Activated T-helper 17 cell treated with anti-CD3 and anti-CD28 coated beads, Interleukin-2, amount 50 U/mL, for 72 hours (primary cell): ENCODE measurements at regions not wholly inside any gene's neighbourhood (a gene's known extent, or its start where the extent isn't known, plus 50 kb on each side); places are given as distances from the start of the nearest gene placed in this dataset.

Experiments used
- ATAC-seq: fragments of 150-1000 bp; cut with Tn5 transposase; replicated peaks from 2 replicates; pipeline ENCODE4 v1.10.0; 2021; ENCODE audit warnings: mild to moderate bottlenecking, moderate library complexity
- H3K27ac Mint-ChIP-seq: one replicate; pipeline ENCODE4 v1.8.0; 2022; ENCODE audit warnings: mixed read lengths
- H3K27me3 Mint-ChIP-seq: one replicate; pipeline ENCODE4 v1.8.0; 2022; ENCODE audit warnings: mixed read lengths
- H3K36me3 Mint-ChIP-seq: one replicate; pipeline ENCODE4 v1.8.0; 2022; ENCODE audit warnings: low read depth, mild to moderate bottlenecking, mixed read lengths
- H3K4me1 Mint-ChIP-seq: one replicate; pipeline ENCODE4 v1.8.0; 2022; ENCODE audit warnings: mixed read lengths
- H3K4me3 Mint-ChIP-seq: one replicate; pipeline ENCODE4 v1.8.0; 2022; ENCODE audit warnings: mild to moderate bottlenecking, mixed read lengths
- H3K9me3 Mint-ChIP-seq: one replicate; pipeline ENCODE4 v1.8.0; 2022; ENCODE audit warnings: mixed read lengths

- Mint-ChIP-seq H3K36me3 (no peaks in the 10 kb centered on the region), H3K9me3 (peaks cover under 1% of the 10 kb centered on the region), H3K27me3 (no peaks in the 10 kb centered on the region), H3K4me3 (no peak overlapping the region), H3K4me1 (no peaks in the 10 kb centered on the region), H3K27ac (no peak overlapping the region)
- no peak for ATAC-seq
Observed at GRCh38 chr7:86313842-86314241, 329.9 kb upstream of the GRM3 start.

GRCh38 chr7:86301301-86301700 lies 342.4 kb upstream of the GRM3 start:
- Mint-ChIP-seq H3K9me3 (no peaks in the 10 kb centered on the region), H3K27me3 (no peaks in the 10 kb centered on the region), H3K4me3 (no peak overlapping the region), H3K27ac (no peak overlapping the region), H3K36me3 (no peaks in the 10 kb centered on the region), H3K4me1 (no peaks in the 10 kb centered on the region)
- no peak for ATAC-seq

- no peak for ATAC-seq
- H3K27me3 Mint-ChIP-seq, result no peaks in the 10 kb centered on the region
- no peak overlapping the region for H3K4me3 Mint-ChIP-seq
- no peaks in the 10 kb centered on the region for H3K9me3 Mint-ChIP-seq
- H3K36me3 Mint-ChIP-seq, result no peaks in the 10 kb centered on the region
- no peak overlapping the region for H3K27ac Mint-ChIP-seq
- H3K4me1 Mint-ChIP-seq, result no peaks in the 10 kb centered on the region
Observed at GRCh38 chr7:86295526-86295925, 348.2 kb upstream of the GRM3 start.

GRCh38 chr7:86282014-86282682 lies 361.6 kb upstream of the GRM3 start:
- Mint-ChIP-seq H3K27me3 (no peaks in the 10 kb centered on the region), H3K4me3 (no peak overlapping the region), H3K4me1 (no peaks in the 10 kb centered on the region), H3K36me3 (no peaks in the 10 kb centered on the region), H3K27ac (no peak overlapping the region), H3K9me3 (peaks cover 4% of the 10 kb centered on the region)
- no peak for ATAC-seq

- H3K27ac Mint-ChIP-seq, result no peak overlapping the region
- no peaks in the 10 kb centered on the region for H3K27me3 Mint-ChIP-seq
- H3K4me1 Mint-ChIP-seq, result no peaks in the 10 kb centered on the region
- no peak for ATAC-seq
- no peaks in the 10 kb centered on the region for H3K36me3 Mint-ChIP-seq
- H3K4me3 Mint-ChIP-seq, result no peak overlapping the region
- H3K9me3 Mint-ChIP-seq, result peaks cover 4% of the 10 kb centered on the region
Observed at GRCh38 chr7:86280150-86280549, 363.6 kb upstream of the GRM3 start.

GRCh38 chr7:86262781-86263180 lies 380.9 kb upstream of the GRM3 start:
- Mint-ChIP-seq H3K36me3 (no peaks in the 10 kb centered on the region), H3K27me3 (no peaks in the 10 kb centered on the region), H3K27ac (no peak overlapping the region), H3K4me3 (no peak overlapping the region), H3K4me1 (no peaks in the 10 kb centered on the region), H3K9me3 (peaks cover 12% of the 10 kb centered on the region)
- no peak for ATAC-seq

DNA sequence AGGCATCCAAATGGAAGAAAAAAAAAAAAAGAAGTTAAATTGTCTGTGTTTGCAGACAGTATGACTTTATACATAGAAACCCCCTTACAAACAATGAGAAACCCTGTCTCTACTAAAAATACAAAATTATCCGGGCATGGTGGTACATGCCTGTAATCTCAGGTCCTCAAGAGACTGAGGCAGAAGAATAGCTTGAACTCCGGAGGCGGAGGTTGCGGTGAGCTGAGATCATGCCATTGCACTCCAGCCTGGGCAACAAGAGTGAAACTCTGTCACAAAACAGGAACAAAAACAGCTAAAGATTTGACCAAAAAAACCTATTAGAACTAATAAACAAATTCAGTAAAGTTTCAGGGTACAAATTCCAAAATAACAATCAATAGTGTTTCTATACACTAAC lies 385.8 kb upstream of the GRM3 start:
- Mint-ChIP-seq H3K27me3 (no peaks in the 10 kb centered on the region), H3K4me3 (no peak overlapping the region), H3K9me3 (peaks cover 16% of the 10 kb centered on the region), H3K4me1 (no peaks in the 10 kb centered on the region), H3K27ac (no peak overlapping the region), H3K36me3 (no peaks in the 10 kb centered on the region)
- ATAC-seq, result no peak

DNA sequence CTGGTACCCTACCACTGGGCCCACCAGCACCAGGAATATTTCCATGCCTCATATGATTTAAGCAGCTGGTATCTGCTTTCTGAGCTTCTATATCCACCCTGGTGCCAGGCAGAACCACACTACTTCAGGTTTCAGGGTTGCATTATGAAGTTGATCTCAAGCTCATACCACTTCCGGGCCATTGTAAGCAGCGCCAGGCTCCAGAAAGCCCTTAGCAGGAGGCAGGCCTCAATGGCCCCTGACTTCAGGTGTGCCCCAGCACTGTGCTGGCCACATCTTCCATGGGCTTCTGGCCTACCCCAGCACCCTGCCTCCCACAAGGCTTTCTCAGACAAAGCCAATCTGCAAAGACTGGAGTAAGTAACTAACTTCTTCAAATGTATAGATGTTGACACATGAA lies 391.3 kb upstream of the GRM3 start:
- Mint-ChIP-seq H3K27me3 (no peaks in the 10 kb centered on the region), H3K4me1 (no peaks in the 10 kb centered on the region), H3K27ac (no peak overlapping the region), H3K4me3 (no peak overlapping the region), H3K36me3 (no peaks in the 10 kb centered on the region), H3K9me3 (peaks cover 19% of the 10 kb centered on the region)
- ATAC-seq, result no peak

DNA sequence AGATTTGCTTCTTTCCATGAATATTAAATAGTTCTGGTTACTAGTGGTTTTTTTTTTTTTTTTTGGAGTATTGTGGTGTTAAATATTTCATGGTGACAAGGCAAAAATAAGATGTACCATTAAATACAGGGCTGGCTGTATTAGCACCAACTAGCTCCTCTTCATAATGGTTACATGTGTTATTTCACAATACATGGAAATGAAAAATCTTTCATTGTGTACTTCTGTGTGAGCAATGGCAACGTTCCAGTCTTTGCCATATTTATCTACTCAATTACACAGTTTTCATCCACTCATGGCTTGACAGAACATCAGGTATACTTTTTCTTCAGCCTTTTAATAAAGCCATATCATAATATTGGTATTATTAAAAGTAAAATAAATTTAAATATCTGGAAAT lies 394.7 kb upstream of the GRM3 start:
- no peaks in the 10 kb centered on the region for H3K27me3 Mint-ChIP-seq
- ATAC-seq, result no peak
- no peaks in the 10 kb centered on the region for H3K36me3 Mint-ChIP-seq
- H3K27ac Mint-ChIP-seq, result no peak overlapping the region
- peaks cover 22% of the 10 kb centered on the region for H3K9me3 Mint-ChIP-seq
- H3K4me1 Mint-ChIP-seq, result no peaks in the 10 kb centered on the region
- H3K4me3 Mint-ChIP-seq, result no peak overlapping the region

DNA sequence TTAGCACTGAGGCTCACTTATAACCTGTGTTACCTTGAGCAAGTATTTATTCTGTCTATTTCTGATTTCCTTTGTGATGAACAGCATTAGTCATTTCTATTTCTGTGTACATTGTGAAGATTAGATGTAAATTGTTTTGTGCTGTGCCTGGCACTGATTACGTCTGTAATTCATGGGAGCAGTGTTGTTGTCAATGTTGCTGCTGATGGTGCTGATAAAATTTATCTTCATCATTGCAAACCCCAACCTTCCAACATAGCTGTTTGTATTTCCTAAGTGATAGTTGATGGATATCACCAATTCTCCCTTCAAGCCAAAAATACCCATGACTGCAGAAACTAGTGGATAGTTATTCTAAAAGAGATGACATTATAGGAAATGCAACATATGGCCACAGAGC lies 400.5 kb upstream of the GRM3 start:
- Mint-ChIP-seq H3K27ac (no peak overlapping the region), H3K4me1 (no peaks in the 10 kb centered on the region), H3K9me3 (peaks cover 13% of the 10 kb centered on the region), H3K27me3 (no peaks in the 10 kb centered on the region), H3K36me3 (no peaks in the 10 kb centered on the region), H3K4me3 (no peak overlapping the region)
- ATAC-seq, result no peak

GRCh38 chr7:86226191-86226590 lies 417.5 kb upstream of the GRM3 start:
- no peak for ATAC-seq
- H3K9me3 Mint-ChIP-seq, result peaks cover 17% of the 10 kb centered on the region
- no peaks in the 10 kb centered on the region for H3K27me3 Mint-ChIP-seq
- H3K4me3 Mint-ChIP-seq, result no peak overlapping the region
- H3K4me1 Mint-ChIP-seq, result no peaks in the 10 kb centered on the region
- no peaks in the 10 kb centered on the region for H3K36me3 Mint-ChIP-seq
- no peak overlapping the region for H3K27ac Mint-ChIP-seq

- Mint-ChIP-seq H3K4me3 (no peak overlapping the region), H3K27ac (no peak overlapping the region), H3K4me1 (no peaks in the 10 kb centered on the region), H3K36me3 (no peaks in the 10 kb centered on the region), H3K9me3 (peaks cover 16% of the 10 kb centered on the region), H3K27me3 (no peaks in the 10 kb centered on the region)
- ATAC-seq, result no peak
Observed at GRCh38 chr7:86222806-86223205, 420.9 kb upstream of the GRM3 start.

DNA sequence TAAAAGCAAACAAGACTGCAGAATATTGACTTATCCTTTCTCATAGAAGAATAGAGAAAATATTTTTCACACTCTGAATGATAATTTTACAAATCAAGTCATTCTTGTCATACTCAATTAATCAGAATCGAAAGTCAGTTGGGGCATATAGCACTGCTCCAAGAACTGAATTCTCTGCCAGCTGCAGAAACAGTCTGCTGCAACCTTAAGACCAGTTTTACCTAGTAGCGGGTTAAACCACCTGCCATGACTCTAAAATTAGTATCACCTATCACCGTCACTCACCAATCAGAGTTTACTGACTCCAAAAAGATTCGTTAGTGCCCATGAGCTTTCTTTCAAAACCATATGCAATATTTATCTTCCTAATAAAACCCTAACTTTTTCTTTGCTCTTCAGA lies 429.0 kb upstream of the GRM3 start:
- no peaks in the 10 kb centered on the region for H3K36me3 Mint-ChIP-seq
- H3K4me1 Mint-ChIP-seq, result no peaks in the 10 kb centered on the region
- H3K27ac Mint-ChIP-seq, result no peak overlapping the region
- no peak for ATAC-seq
- H3K27me3 Mint-ChIP-seq, result no peaks in the 10 kb centered on the region
- H3K9me3 Mint-ChIP-seq, result peaks cover 5% of the 10 kb centered on the region
- H3K4me3 Mint-ChIP-seq, result no peak overlapping the region

GRCh38 chr7:86212976-86213375 lies 430.7 kb upstream of the GRM3 start:
- no peak overlapping the region for H3K27ac Mint-ChIP-seq
- no peak overlapping the region for H3K4me3 Mint-ChIP-seq
- no peaks in the 10 kb centered on the region for H3K27me3 Mint-ChIP-seq
- H3K4me1 Mint-ChIP-seq, result no peaks in the 10 kb centered on the region
- H3K9me3 Mint-ChIP-seq, result no peaks in the 10 kb centered on the region
- ATAC-seq, result no peak
- H3K36me3 Mint-ChIP-seq, result no peaks in the 10 kb centered on the region

GRCh38 chr7:86209036-86209435 lies 434.7 kb upstream of the GRM3 start:
- no peaks in the 10 kb centered on the region for H3K4me1 Mint-ChIP-seq
- ATAC-seq, result no peak
- H3K9me3 Mint-ChIP-seq, result no peaks in the 10 kb centered on the region
- no peaks in the 10 kb centered on the region for H3K36me3 Mint-ChIP-seq
- no peak overlapping the region for H3K27ac Mint-ChIP-seq
- H3K4me3 Mint-ChIP-seq, result no peak overlapping the region
- H3K27me3 Mint-ChIP-seq, result no peaks in the 10 kb centered on the region

DNA sequence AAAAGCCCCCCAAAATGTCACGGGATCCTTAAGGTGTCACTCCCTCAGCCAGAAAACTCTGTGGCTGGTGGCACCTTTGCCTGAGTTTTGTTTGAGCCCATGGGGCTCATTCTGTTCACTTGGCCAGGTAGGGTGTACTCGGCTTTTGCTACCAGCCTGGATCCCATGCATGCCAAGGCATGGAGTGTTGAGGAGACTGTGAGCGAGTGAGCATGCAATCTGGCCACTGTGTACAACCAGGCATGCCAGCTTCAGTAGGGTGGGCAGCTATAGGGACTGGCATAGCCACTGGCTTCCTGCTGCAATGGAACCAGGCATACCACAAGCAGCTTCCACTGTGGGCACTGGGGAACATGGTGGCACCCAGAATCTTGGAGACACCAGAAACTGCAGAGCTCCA lies 436.0 kb upstream of the GRM3 start:
- Mint-ChIP-seq H3K27ac (no peak overlapping the region), H3K36me3 (no peaks in the 10 kb centered on the region), H3K27me3 (no peaks in the 10 kb centered on the region), H3K9me3 (peaks cover 3% of the 10 kb centered on the region), H3K4me3 (no peak overlapping the region), H3K4me1 (no peaks in the 10 kb centered on the region)
- ATAC-seq, result no peak
